CD4-positive, alpha-beta T cell (primary cell): ENCODE measurements at regions not wholly inside any gene's neighbourhood (a gene's known extent, or its start where the extent isn't known, plus 50 kb on each side); places are given as distances from the start of the nearest gene placed in this dataset.

Experiments
- ATAC-seq: fragments of 200-7000 bp; cut with Tn5 transposase; one replicate; pipeline ENCODE4 v1.10.0; 2022; ENCODE audit warnings: mild to moderate bottlenecking; ENCODE audit not compliant: poor library complexity
- CTCF ChIA-PET: fragments of 350-600 bp; sonication (Branson Sonifier 250); formaldehyde crosslinking; loops from one replicate; lab custom pipeline; 2021; ENCODE audit warnings: antibody characterized with exemption, inconsistent platforms; lab: Charles Lee
- POLR2A ChIA-PET: fragments of 350-600 bp; sonication (Branson Sonifier 250); formaldehyde crosslinking; loops from one replicate; lab custom pipeline; 2021; ENCODE audit warnings: antibody characterized with exemption, inconsistent platforms; lab: Charles Lee
- DNase-seq, 14 experiments: peaks; one replicate each; pipeline ENCODE4 v3.0.0-alpha.2; 2013 to 2020; ENCODE audit warnings: mixed read lengths in 2 of 14
- H3K27ac ChIP-seq, 2 donors: one replicate each; pipeline versions ENCODE4 v1.5.1 to v1.7.0; 2013; ENCODE audit warnings: low read length in 2 of 2, low read depth in 1 of 2, mild to moderate bottlenecking in 1 of 2
- H3K27me3 ChIP-seq, 2 experiments: 1 replicate in 1 of 2; 2 replicates in 1 of 2; pipeline versions ENCODE4 v1.6.1 to v1.7.0; 2013; ENCODE audit warnings: low read length in 2 of 2, control low read depth in 1 of 2, mild to moderate bottlenecking in 1 of 2, moderate library complexity in 1 of 2; ENCODE audit not compliant: insufficient read depth in 2 of 2, control insufficient read depth in 1 of 2
- H3K36me3 ChIP-seq: one replicate; pipeline ENCODE4 v1.6.1; 2013; ENCODE audit warnings: low read length, control low read depth; ENCODE audit not compliant: insufficient read depth
- H3K4me1 ChIP-seq: one replicate; pipeline ENCODE4 v1.6.1; 2013; ENCODE audit warnings: low read length, control low read depth; ENCODE audit not compliant: insufficient read depth
- H3K4me3 ChIP-seq: one replicate; pipeline ENCODE4 v1.5.1; 2013; ENCODE audit warnings: mild to moderate bottlenecking, low read length, moderate library complexity
- H3K9me3 ChIP-seq, 2 experiments: 1 replicate in 1 of 2; 2 replicates in 1 of 2; pipeline versions ENCODE4 v1.6.1 to v1.7.0; 2013; ENCODE audit warnings: low read length in 2 of 2, mild to moderate bottlenecking in 2 of 2, control low read depth in 1 of 2, moderate library complexity in 1 of 2; ENCODE audit not compliant: control insufficient read depth in 1 of 2, insufficient read depth in 1 of 2
- H3K27ac Mint-ChIP-seq: one replicate; pipeline ENCODE4 v1.8.0; 2020; ENCODE audit warnings: mixed read lengths
- H3K27me3 Mint-ChIP-seq: one replicate; pipeline ENCODE4 v1.8.0; 2021; ENCODE audit warnings: mixed read lengths
- H3K36me3 Mint-ChIP-seq: one replicate; pipeline ENCODE4 v1.8.0; 2021; ENCODE audit warnings: low read depth, mixed read lengths
- H3K4me1 Mint-ChIP-seq: one replicate; pipeline ENCODE4 v1.8.0; 2021; ENCODE audit warnings: low read depth, mixed read lengths
- H3K4me3 Mint-ChIP-seq: one replicate; pipeline ENCODE4 v1.8.0; 2020; ENCODE audit warnings: mild to moderate bottlenecking, mixed read lengths
- H3K9me3 Mint-ChIP-seq: one replicate; pipeline ENCODE4 v1.8.0; 2020; ENCODE audit warnings: mixed read lengths
- CTCF ChIP-seq: fragments of 200-600 bp; IDR thresholded peaks from one replicate; pipeline ENCODE4 v1.8.0; 2022; ENCODE audit warnings: antibody characterized with exemption, mild to moderate bottlenecking
- intact Hi-C, 2 experiments: fragments of 100-400 bp; cut with DNase I in 1 of 2; cut with micrococcal nuclease in 1 of 2; formaldehyde crosslinking; loops; one replicate each; pipeline versions ENCODE4 v1.15.1 to v1.9.0; 2023 to 2025; cut with DNase I, micrococcal nuclease

GRCh38 chr1:58159434-58159830 is 387.1 kb downstream of the OMA1 start:
- Mint-ChIP-seq H3K27me3 (no peaks in the 10 kb centered on the region), H3K4me3 (no peak overlapping the region), H3K27ac (no peak overlapping the region), H3K9me3 (no peaks in the 10 kb centered on the region), H3K36me3 (no peaks in the 10 kb centered on the region), H3K4me1 (no peaks in the 10 kb centered on the region)
- Histone ChIP-seq H3K9me3 (no peaks in the 10 kb centered on the region), H3K27ac (no peak overlapping the region), H3K4me1 (no peaks in the 10 kb centered on the region), H3K4me3 (no peak overlapping the region), H3K36me3 (no peaks in the 10 kb centered on the region), H3K27me3 (no peaks in the 10 kb centered on the region)
- intact Hi-C loops: no loop called here
- ChIA-PET POLR2A (no interaction called here), CTCF (no interaction called here)
- ATAC-seq (no peak), DNase-seq (no peak)
- no peak for TF ChIP-seq CTCF

- Histone ChIP-seq H3K4me3 (no peak overlapping the region), H3K27ac (no peak overlapping the region), H3K36me3 (no peaks in the 10 kb centered on the region), H3K9me3 (no peaks in the 10 kb centered on the region), H3K27me3 (no peaks in the 10 kb centered on the region), H3K4me1 (no peaks in the 10 kb centered on the region)
- DNase-seq (no peak), ATAC-seq (no peak)
- Mint-ChIP-seq H3K9me3 (no peaks in the 10 kb centered on the region), H3K36me3 (no peaks in the 10 kb centered on the region), H3K27ac (no peak overlapping the region), H3K4me3 (no peak overlapping the region), H3K4me1 (no peaks in the 10 kb centered on the region), H3K27me3 (no peaks in the 10 kb centered on the region)
- no peak for TF ChIP-seq CTCF
- ChIA-PET CTCF (no interaction called here), POLR2A (no interaction called here)
- intact Hi-C loops: no loop called here
Measured at GRCh38 chr1:58158506-58159433, 387.8 kb downstream of the OMA1 start.

- ATAC-seq (no peak), DNase-seq (no peak)
- Mint-ChIP-seq H3K27me3 (no peaks in the 10 kb centered on the region), H3K36me3 (no peaks in the 10 kb centered on the region), H3K9me3 (no peaks in the 10 kb centered on the region), H3K4me1 (no peaks in the 10 kb centered on the region), H3K27ac (no peak overlapping the region), H3K4me3 (no peak overlapping the region)
- POLR2A ChIA-PET: no interaction called here
- Histone ChIP-seq H3K4me1 (no peaks in the 10 kb centered on the region), H3K27ac (no peak overlapping the region), H3K4me3 (no peak overlapping the region), H3K9me3 (no peaks in the 10 kb centered on the region), H3K36me3 (no peaks in the 10 kb centered on the region), H3K27me3 (no peaks in the 10 kb centered on the region)
- intact Hi-C loops: no loop called here
- TF ChIP-seq CTCF: no peak
- CTCF ChIA-PET: no interaction called here
Measured at GRCh38 chr1:58158016-58158415, 388.5 kb downstream of the OMA1 start.
